Astrocyte of the spinal cord (primary cell): ENCODE measurements at regions not wholly inside any gene's neighbourhood (a gene's known extent, or its start where the extent isn't known, plus 50 kb on each side); places are given as distances from the start of the nearest gene placed in this dataset.

ENCODE experiments used
- DNase-seq: peaks from one replicate; pipeline ENCODE4 v3.0.0; 2011; ENCODE audit warnings: low read depth, low spot score
- H3K4me3 ChIP-seq: 2 replicates; pipeline ENCODE4 v1.5.1; 2011; ENCODE audit warnings: low read depth, mild to moderate bottlenecking, low read length, moderate library complexity
- CTCF ChIP-seq: IDR thresholded peaks from 2 replicates; pipeline ENCODE4 v1.5.1; 2012; ENCODE audit warnings: low read depth, mild to moderate bottlenecking, low read length, inconsistent platforms
- in situ Hi-C: cut with HindIII; loops from 2 replicates; pipeline ENCODE4 v1.10.0; 2017; ENCODE audit warnings: low sequenced_read_pairs

DNA sequence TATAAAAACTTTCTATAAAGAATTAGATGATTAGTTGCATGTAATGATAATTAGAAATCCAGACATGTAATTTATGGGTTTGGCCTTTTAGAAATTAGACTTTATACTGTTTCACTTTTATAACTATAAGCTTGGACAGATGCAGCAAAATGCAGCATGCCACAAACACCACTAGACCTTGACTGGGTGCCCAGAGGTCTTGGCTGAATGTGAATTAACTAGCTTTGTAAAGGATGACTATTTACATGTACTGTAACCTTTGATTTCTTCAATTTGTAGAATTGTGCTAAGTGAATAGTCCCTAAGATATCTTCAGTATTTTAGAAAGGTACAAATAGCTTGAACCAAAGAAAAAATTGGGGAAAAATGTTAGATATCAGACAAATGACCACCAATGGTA is 2168.1 kb downstream of the MAT2B start:
- in situ Hi-C loops = no loop called here

GRCh38 chr5:165695796-165696195 is 2190.4 kb downstream of the MAT2B start:
- in situ Hi-C loops = no loop called here
- DNase-seq = no peak
- no peak overlapping the region for H3K4me3 ChIP-seq
- no peak for TF ChIP-seq CTCF

More for the DNA sequence above, 2168.1 kb downstream of the MAT2B start:
- TF ChIP-seq CTCF = no peak
- no peak overlapping the region for H3K4me3 ChIP-seq
- DNase-seq = no peak

DNA sequence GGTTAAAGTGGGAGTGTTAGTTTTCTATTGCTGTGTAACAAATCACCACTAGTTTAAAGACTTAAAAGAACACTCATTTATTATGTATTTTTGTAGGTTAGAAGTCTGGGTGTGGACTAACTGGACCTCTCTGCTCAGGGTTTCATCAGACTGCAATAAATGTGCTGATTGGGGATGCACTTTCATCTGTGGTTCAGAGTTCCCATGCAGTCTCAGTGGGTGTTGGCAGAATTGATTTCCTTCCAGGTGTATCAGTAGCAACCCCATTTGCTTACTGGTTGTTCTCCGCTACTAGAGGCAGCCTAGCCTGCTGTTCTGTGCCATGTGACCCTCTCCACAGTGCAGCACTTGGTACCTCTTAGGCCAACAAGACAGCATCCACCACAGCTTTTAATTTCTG is 2200.5 kb downstream of the MAT2B start:
- in situ Hi-C loops = no loop called here
- TF ChIP-seq CTCF = no peak
- DNase-seq = no peak

GRCh38 chr5:165712011-165712410 is 2206.6 kb downstream of the MAT2B start:
- no peak for DNase-seq
- in situ Hi-C loops = no loop called here
- TF ChIP-seq CTCF = no peak
- H3K4me3 ChIP-seq = no peak overlapping the region

More for the DNA sequence above, 2200.5 kb downstream of the MAT2B start:
- no peak overlapping the region for H3K4me3 ChIP-seq

- no peak overlapping the region for H3K4me3 ChIP-seq
- no peak for TF ChIP-seq CTCF
- in situ Hi-C loops = no loop called here
- DNase-seq = no peak
Observed at GRCh38 chr5:165714598-165714997, 2209.2 kb downstream of the MAT2B start.

DNA sequence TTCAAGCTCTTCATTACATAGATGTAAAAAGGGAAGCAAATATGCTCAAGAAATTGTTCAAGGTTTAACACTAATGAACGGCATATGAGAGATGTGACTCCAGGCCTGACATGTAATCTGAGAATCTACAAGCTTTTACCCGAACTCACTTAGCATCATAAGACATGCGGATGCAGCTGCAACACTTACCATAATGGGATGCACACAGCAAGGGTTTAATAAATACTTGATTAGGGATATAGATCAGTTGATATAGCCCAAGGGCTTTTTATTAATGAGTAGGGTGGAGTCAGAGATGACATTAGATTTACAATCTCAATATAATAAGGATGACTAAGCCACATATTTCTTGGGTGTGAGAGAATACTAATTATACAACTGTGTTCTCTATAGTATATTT is 2215.5 kb downstream of the MAT2B start:
- no peak for DNase-seq
- no peak overlapping the region for H3K4me3 ChIP-seq
- in situ Hi-C loops = no loop called here
- no peak for TF ChIP-seq CTCF

DNA sequence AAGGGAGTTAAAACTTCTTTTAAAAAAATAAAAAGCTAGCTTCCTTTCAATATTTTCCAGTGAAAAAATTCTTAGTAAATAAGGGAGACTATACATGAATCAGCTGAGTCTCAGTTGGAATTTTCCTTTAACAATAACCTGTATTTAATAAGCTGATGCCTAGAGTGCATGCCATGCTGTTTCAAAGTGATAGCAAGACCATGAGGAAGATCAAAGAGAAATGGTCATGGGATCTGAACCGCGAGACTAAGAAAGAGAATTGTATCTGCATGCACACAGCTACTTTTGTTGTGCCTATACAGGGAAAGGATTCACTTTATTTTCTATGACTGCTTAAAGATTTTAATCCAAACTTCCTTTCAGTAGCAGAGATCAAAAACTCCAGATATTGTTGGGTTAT is 2217.0 kb downstream of the MAT2B start:
- DNase-seq = no peak
- TF ChIP-seq CTCF = no peak
- no peak overlapping the region for H3K4me3 ChIP-seq
- in situ Hi-C loops = no loop called here
